ENCODE measurements at regions not wholly inside any gene's neighbourhood (a gene's known extent, or its start where the extent isn't known, plus 50 kb on each side); places are given as distances from the start of the nearest gene placed in this dataset.

DNA sequence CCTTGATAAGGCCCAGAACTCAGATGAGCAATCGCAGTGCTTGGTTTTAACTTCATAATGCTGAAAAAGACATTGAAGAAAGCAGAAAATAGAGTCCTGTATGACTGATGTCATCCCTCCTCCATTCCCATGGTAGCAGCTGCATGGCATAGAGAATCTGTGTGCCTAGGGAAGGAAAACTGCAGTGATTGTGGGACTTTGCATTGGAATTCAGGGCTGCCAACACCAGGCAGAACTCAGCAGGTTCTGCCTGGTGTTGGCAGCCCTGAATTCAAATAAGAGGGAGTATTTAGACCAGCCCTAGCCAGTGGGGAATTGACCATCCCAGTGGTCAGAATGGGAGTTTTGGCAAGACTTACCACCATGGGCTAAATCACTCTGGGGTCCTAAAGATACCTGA is 1016.0 kb downstream of the FAM181B start:
- TF ChIP-seq EZH2phosphoT487 (IDR thresholded peaks at IDR 0.05; ENCODE audit: borderline replicate concordance, low read length) (no peak), EZH2 (IDR thresholded peaks at IDR 0.05; ENCODE audit: low read length, unreplicated experiment) (no peak)

Data from PC-3 (cell line).